ENCODE measurements at regions not wholly inside any gene's neighbourhood (a gene's known extent, or its start where the extent isn't known, plus 50 kb on each side); places are given as distances from the start of the nearest gene placed in this dataset.

GRCh38 chr17:12316021-12316420 lies 295.3 kb downstream of the MAP2K4 start:
- Mint-ChIP-seq H3K4me1 (0 out of 2 replicates have a peak, but pooled peaks cover 3% of the 10 kb centered on the region), H3K9me3 (peaks cover 38% of the 10 kb centered on the region), H3K4me3 (no peak overlapping the region), H3K27me3 (ENCODE audit: low read depth) (no peaks in the 10 kb centered on the region; the same call in 1 of the 2 replicates), H3K27ac (no peak overlapping the region), H3K36me3 (peaks cover 28% of the 10 kb centered on the region)
- DNase-seq (ENCODE audit: low spot score) (no peak), ATAC-seq (no peak)
- no peak for TF ChIP-seq MLX (CRISPR knock-in tag; IDR thresholded peaks at IDR 0.05)
- no peak for TF ChIP-seq GABPB1 (CRISPR knock-in tag; IDR thresholded peaks at IDR 0.05)
- TF ChIP-seq SMAD4 (CRISPR knock-in tag; IDR thresholded peaks at IDR 0.05) = no peak
- no peak for TF ChIP-seq EMX1 (CRISPR knock-in tag; IDR thresholded peaks at IDR 0.05)
- TF ChIP-seq ESRRA (CRISPR knock-in tag; IDR thresholded peaks at IDR 0.05; ENCODE audit: borderline replicate concordance) = no peak
- no peak for TF ChIP-seq ZNF425 (CRISPR knock-in tag; conservative IDR thresholded peaks at IDR 0.05)
- TF ChIP-seq ETV6 (CRISPR knock-in tag; IDR thresholded peaks at IDR 0.05) = no peak
- TF ChIP-seq ZBTB21 (CRISPR knock-in tag; IDR thresholded peaks at IDR 0.05; ENCODE audit: borderline replicate concordance) = no peak
- TF ChIP-seq ZSCAN18 (CRISPR knock-in tag; IDR thresholded peaks at IDR 0.05) = no peak
- no peak for TF ChIP-seq IRF1 (CRISPR knock-in tag; IDR thresholded peaks at IDR 0.05)
- TF ChIP-seq ZNF512 (CRISPR knock-in tag; IDR thresholded peaks at IDR 0.05; ENCODE audit: borderline replicate concordance) = no peak
- TF ChIP-seq RORB (CRISPR knock-in tag; IDR thresholded peaks at IDR 0.05) = no peak
- no peak for TF ChIP-seq MYBL2 (CRISPR knock-in tag; IDR thresholded peaks at IDR 0.05)
- TF ChIP-seq CBFB (CRISPR knock-in tag; IDR thresholded peaks at IDR 0.05; ENCODE audit: low read depth) = no peak
- no peak for TF ChIP-seq ATF1 (CRISPR knock-in tag; IDR thresholded peaks at IDR 0.05)
- TF ChIP-seq NR3C1 (CRISPR knock-in tag; conservative IDR thresholded peaks at IDR 0.05; ENCODE audit: low read depth) = no peak
- ChIA-PET POLR2A (no interaction called here), CTCF (interaction anchor here (2.4 kb wide), 1 partner anchor 27 kb away, joined by 6 read pairs; no protein-coding TSS in a partner anchor)

- no peak for TF ChIP-seq ATF1 (CRISPR knock-in tag; IDR thresholded peaks at IDR 0.05)
- TF ChIP-seq EMX1 (CRISPR knock-in tag; IDR thresholded peaks at IDR 0.05) = no peak
- TF ChIP-seq ZNF671 (CRISPR knock-in tag; IDR thresholded peaks at IDR 0.05) = no peak
- no peak for TF ChIP-seq IRF1 (CRISPR knock-in tag; IDR thresholded peaks at IDR 0.05)
- no peak for TF ChIP-seq CBFB (CRISPR knock-in tag; IDR thresholded peaks at IDR 0.05; ENCODE audit: low read depth)
- TF ChIP-seq NFE2L1 (CRISPR knock-in tag; IDR thresholded peaks at IDR 0.05) = no peak
- TF ChIP-seq TP53 (CRISPR knock-in tag; IDR thresholded peaks at IDR 0.05) = no peak
- no peak for TF ChIP-seq MXD4 (CRISPR knock-in tag; IDR thresholded peaks at IDR 0.05; ENCODE audit: borderline replicate concordance)
- no peak for TF ChIP-seq NFATC4 (CRISPR knock-in tag; IDR thresholded peaks at IDR 0.05)
- no peak for TF ChIP-seq FOXJ3 (CRISPR knock-in tag; IDR thresholded peaks at IDR 0.05; ENCODE audit: borderline replicate concordance)
- no peak for TF ChIP-seq GRHL2 (CRISPR knock-in tag; IDR thresholded peaks at IDR 0.05; ENCODE audit: insufficient replicate concordance, severe bottlenecking)
- H3K4me1 Mint-ChIP-seq = 0 out of 2 replicates have a peak, but pooled peaks cover 3% of the 10 kb centered on the region
- peaks cover 24% of the 10 kb centered on the region for H3K9me3 Mint-ChIP-seq
- CTCF ChIA-PET = no interaction called here
- no peak for DNase-seq (ENCODE audit: low spot score)
- POLR2A ChIA-PET = no interaction called here
- no peak overlapping the region for H3K27ac Mint-ChIP-seq
- H3K36me3 Mint-ChIP-seq = peaks cover 7% of the 10 kb centered on the region
- no peak overlapping the region for H3K4me3 Mint-ChIP-seq
- ATAC-seq = no peak
- H3K27me3 Mint-ChIP-seq (ENCODE audit: low read depth) = no peaks in the 10 kb centered on the region; the same call in 1 of the 2 replicates
Observed at GRCh38 chr17:12318571-12319266, 298.0 kb downstream of the MAP2K4 start.

All from WTC11 (cell line).